Fibroblast of mammary gland (primary cell): ENCODE measurements at regions not wholly inside any gene's neighbourhood (a gene's known extent, or its start where the extent isn't known, plus 50 kb on each side); places are given as distances from the start of the nearest gene placed in this dataset.

Experiments used
- DNase-seq: peaks from one replicate; pipeline ENCODE4 v3.0.0-alpha.2; 2010; ENCODE audit warnings: low read depth
- H3K4me3 ChIP-seq: 2 replicates; pipeline ENCODE4 v1.5.1; 2011; ENCODE audit warnings: low read depth, mild to moderate bottlenecking, low read length, moderate library complexity; ENCODE audit not compliant: control insufficient read depth
- CTCF ChIP-seq: conservative IDR thresholded peaks from 2 replicates; pipeline ENCODE4 v1.5.1; 2011; ENCODE audit warnings: low read depth, low read length, inconsistent platforms; ENCODE audit not compliant: control insufficient read depth, insufficient read depth

GRCh38 chr11:25742800-25743199 is 589.1 kb upstream of the ANO3 start:
- TF ChIP-seq CTCF, result no peak
- DNase-seq, result no peak

DNA sequence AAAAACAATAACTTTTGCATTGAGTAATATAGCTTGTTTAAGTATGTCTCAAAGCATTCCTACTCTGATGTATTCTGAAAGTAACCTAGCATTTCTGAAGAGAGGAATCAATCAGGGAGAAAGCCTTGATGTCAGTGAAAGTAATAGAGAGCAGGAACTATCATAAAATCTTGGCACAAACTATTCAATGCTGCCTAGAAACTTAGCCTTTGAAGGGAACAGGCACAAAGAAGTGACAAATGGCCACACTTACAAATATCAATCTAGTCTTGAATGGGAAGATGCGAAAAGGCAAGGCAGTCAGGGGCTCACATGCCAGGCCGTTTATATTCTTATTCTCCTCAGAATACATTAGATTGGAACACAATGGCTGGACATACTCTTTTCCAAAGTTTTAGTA is 576.5 kb upstream of the ANO3 start:
- no peak for TF ChIP-seq CTCF
- no peak for DNase-seq
- H3K4me3 ChIP-seq, result no peak overlapping the region

More at GRCh38 chr11:25742800-25743199, 589.1 kb upstream of the ANO3 start:
- no peak overlapping the region for H3K4me3 ChIP-seq

DNA sequence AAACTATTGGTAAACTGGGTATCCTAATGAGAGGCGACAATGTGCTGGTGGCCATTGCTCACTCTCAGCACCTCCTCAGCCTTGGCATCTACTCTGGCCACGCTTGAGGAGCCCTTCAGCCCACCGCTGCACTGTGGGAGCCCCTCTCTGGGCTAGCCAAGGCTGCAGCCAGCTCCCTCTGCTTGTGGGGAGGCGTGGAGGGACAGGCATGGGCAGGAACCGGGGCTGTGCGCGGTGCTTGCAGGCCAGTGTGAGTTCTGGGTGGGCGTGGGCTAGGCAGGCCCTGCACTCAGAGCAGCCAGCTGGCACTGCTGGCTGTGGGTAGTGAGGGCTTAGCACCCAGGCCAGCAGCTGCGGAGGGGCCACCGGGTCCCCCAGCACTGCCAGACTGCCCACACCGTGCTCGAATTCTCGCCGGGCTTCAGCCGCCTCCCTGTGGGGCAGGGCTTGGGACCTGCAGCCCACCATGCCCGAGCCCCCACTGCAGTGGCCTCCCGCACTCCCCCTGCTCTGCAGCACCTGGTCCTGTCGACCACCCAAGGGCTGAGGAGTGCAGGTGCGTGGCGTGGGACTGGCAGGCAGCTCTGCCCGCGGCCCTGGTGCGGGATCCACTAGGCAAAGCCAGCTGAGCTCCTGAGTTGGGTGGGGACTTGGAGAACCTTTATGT is 575.9 kb upstream of the ANO3 start:
- DNase-seq, result no peak
- no peak for TF ChIP-seq CTCF
- no peak overlapping the region for H3K4me3 ChIP-seq

DNA sequence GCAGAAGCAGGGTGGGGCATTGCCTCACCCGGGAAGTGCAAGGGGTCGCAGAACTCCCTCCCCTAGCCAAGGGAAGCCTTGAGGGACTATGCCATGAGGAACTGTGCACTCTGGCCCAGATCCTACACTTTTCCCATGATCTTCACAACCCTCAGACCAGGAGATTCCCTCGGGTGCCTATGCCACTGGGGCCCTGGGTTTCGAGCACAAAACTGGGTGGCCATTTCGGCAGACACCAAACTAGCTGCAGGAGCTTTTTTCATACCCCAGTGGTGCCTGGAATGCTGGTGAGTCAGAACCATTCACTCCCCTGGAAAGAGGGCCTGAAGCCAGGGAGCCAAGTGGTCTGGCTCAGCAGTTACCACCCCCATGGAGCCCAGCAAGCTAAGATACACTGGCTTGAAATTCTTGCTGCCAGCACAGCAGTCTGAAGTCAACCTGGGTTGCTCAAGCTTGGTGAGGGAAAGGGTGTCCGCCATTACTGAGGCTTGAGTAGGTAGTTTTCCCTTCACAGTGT is 573.7 kb upstream of the ANO3 start:
- TF ChIP-seq CTCF, result no peak
- no peak overlapping the region for H3K4me3 ChIP-seq
- no peak for DNase-seq

GRCh38 chr11:25766332-25767015 is 565.5 kb upstream of the ANO3 start:
- DNase-seq, result no peak
- H3K4me3 ChIP-seq, result no peak overlapping the region
- no peak for TF ChIP-seq CTCF

GRCh38 chr11:25769287-25769686 is 562.6 kb upstream of the ANO3 start:
- no peak for DNase-seq
- H3K4me3 ChIP-seq, result no peak overlapping the region
- no peak for TF ChIP-seq CTCF
